RWPE1 (cell line): ENCODE measurements at regions not wholly inside any gene's neighbourhood (a gene's known extent, or its start where the extent isn't known, plus 50 kb on each side); places are given as distances from the start of the nearest gene placed in this dataset.

Experiments
- CTCF ChIA-PET: fragments of 350-600 bp; sonication (Branson Sonifier 250); formaldehyde crosslinking; extraction: SDS; loops from one replicate; lab custom pipeline; 2021; lab: Yijun Ruan, JAX
- POLR2A ChIA-PET: fragments of 400-600 bp; formaldehyde crosslinking; extraction: SDS; loops from one replicate; lab custom pipeline; 2020; ENCODE audit warnings: antibody characterized with exemption; ENCODE audit not compliant: low non-redundant PET; lab: Yijun Ruan, JAX
- DNase-seq: peaks from one replicate; pipeline ENCODE4 v3.0.0; 2012; ENCODE audit warnings: low spot score
- H3K27ac ChIP-seq: fragments of 450-650 bp; 2 replicates; pipeline ENCODE4 v1.5.1; 2017
- CTCF ChIP-seq: fragments of 450-650 bp; conservative IDR thresholded peaks from 2 replicates; pipeline ENCODE4 v1.5.1; 2017; ENCODE audit warnings: low read depth, mild to moderate bottlenecking

- no peak for TF ChIP-seq CTCF
- ChIA-PET CTCF (no interaction called here), POLR2A (no interaction called here)
- H3K27ac ChIP-seq: no peak overlapping the region
- DNase-seq: no peak
Observed at GRCh38 chr11:90919332-90919731, 696.5 kb upstream of the CHORDC1 start.

- CTCF ChIA-PET: no interaction called here
- POLR2A ChIA-PET: no interaction called here
- no peak for DNase-seq
- no peak for TF ChIP-seq CTCF
- H3K27ac ChIP-seq: no peak overlapping the region
Observed at GRCh38 chr11:90916706-90917105, 693.9 kb upstream of the CHORDC1 start.

- TF ChIP-seq CTCF: no peak
- ChIA-PET POLR2A (no interaction called here), CTCF (no interaction called here)
- H3K27ac ChIP-seq: no peak overlapping the region
- no peak for DNase-seq
Observed at GRCh38 chr11:90913131-90913668, 690.4 kb upstream of the CHORDC1 start.

- no peak for TF ChIP-seq CTCF
- no peak overlapping the region for H3K27ac ChIP-seq
- ChIA-PET POLR2A (no interaction called here), CTCF (no interaction called here)
- DNase-seq: no peak
Observed at GRCh38 chr11:90912631-90913030, 689.8 kb upstream of the CHORDC1 start.

- ChIA-PET POLR2A (no interaction called here), CTCF (no interaction called here)
- H3K27ac ChIP-seq: no peak overlapping the region
- DNase-seq: no peak
- TF ChIP-seq CTCF: no peak
Observed at GRCh38 chr11:90911192-90911591, 688.3 kb upstream of the CHORDC1 start.

GRCh38 chr11:90908074-90908473 lies 685.2 kb upstream of the CHORDC1 start:
- no peak overlapping the region for H3K27ac ChIP-seq
- CTCF ChIA-PET: interaction anchor here (0.5 to 0.6 kb wide), 3 partner anchors 95 to 296 kb away, joined by 3 to 4 read pairs (median 4); no protein-coding TSS in a partner anchor
- DNase-seq: no peak
- no peak for TF ChIP-seq CTCF
- POLR2A ChIA-PET: no interaction called here
